Hepatocyte (in vitro differentiated cells): ENCODE measurements at regions not wholly inside any gene's neighbourhood (a gene's known extent, or its start where the extent isn't known, plus 50 kb on each side); places are given as distances from the start of the nearest gene placed in this dataset.
A peak's percentile ranks its signal among the peaks of the same experiment; 100 is the strongest.
"Not testable (repeated sequence)": the region's sequence is repeated elsewhere in the genome, so short reads cannot be mapped to it uniquely, and the experiment has no call there.

Experiments used
- DNase-seq: peaks from one replicate; pipeline ENCODE4 v3.0.0-alpha.2; 2016; ENCODE audit warnings: low spot score
- H2AFZ ChIP-seq: fragments of 200-600 bp; sonication (generic); 2 replicates; pipeline ENCODE4 v1.6.0; 2016; ENCODE audit warnings: antibody characterized with exemption, mild to moderate bottlenecking
- H3K27ac ChIP-seq: fragments of 200-600 bp; sonication (generic); 2 replicates; pipeline ENCODE4 v1.5.1; 2016; ENCODE audit warnings: mild to moderate bottlenecking
- H3K27me3 ChIP-seq: fragments of 200-600 bp; sonication (generic); 2 replicates; pipeline ENCODE4 v1.6.1; 2016
- H3K36me3 ChIP-seq: fragments of 200-600 bp; sonication (generic); replicated peaks from 2 replicates; pipeline ENCODE4 v1.5.1; 2016; ENCODE audit warnings: low read depth; ENCODE audit not compliant: insufficient read depth
- H3K4me1 ChIP-seq: fragments of 200-600 bp; sonication (generic); 2 replicates; pipeline ENCODE4 v1.5.1; 2016; ENCODE audit warnings: mild to moderate bottlenecking, moderate library complexity; ENCODE audit not compliant: insufficient read depth
- H3K4me2 ChIP-seq: fragments of 200-600 bp; sonication (generic); 2 replicates; pipeline ENCODE4 v1.6.0; 2016
- H3K4me3 ChIP-seq: fragments of 200-600 bp; sonication (generic); 2 replicates; pipeline ENCODE4 v1.5.1; 2016; ENCODE audit warnings: mild to moderate bottlenecking
- H3K79me2 ChIP-seq: fragments of 200-600 bp; sonication (generic); 2 replicates; pipeline ENCODE4 v1.6.0; 2017; ENCODE audit warnings: mild to moderate bottlenecking
- H3K9me2 ChIP-seq: fragments of 200-600 bp; sonication (generic); replicated peaks from 2 replicates; pipeline ENCODE4 v1.6.0; 2017; ENCODE audit warnings: mild to moderate bottlenecking; ENCODE audit not compliant: insufficient read depth
- H3K9me3 ChIP-seq: fragments of 200-600 bp; sonication (generic); 2 replicates; pipeline ENCODE4 v1.5.1; 2016; ENCODE audit warnings: low read depth, mild to moderate bottlenecking
- H4K20me1 ChIP-seq: fragments of 200-600 bp; sonication (generic); 2 replicates; pipeline ENCODE4 v1.6.0; 2016; ENCODE audit warnings: mild to moderate bottlenecking; ENCODE audit not compliant: insufficient read depth, poor library complexity, severe bottlenecking
- CTCF ChIP-seq: fragments of 200-600 bp; sonication (generic); IDR thresholded peaks from 2 replicates; pipeline ENCODE4 v1.5.1; 2016; ENCODE audit warnings: antibody characterized with exemption, mild to moderate bottlenecking; ENCODE audit not compliant: poor library complexity
- EZH2 ChIP-seq: fragments of 200-600 bp; sonication (generic); IDR thresholded peaks from 2 replicates; pipeline ENCODE4 v1.6.1; 2016; ENCODE audit warnings: antibody characterized with exemption, mild to moderate bottlenecking, borderline replicate concordance
- EZH2phosphoT487 ChIP-seq: fragments of 200-600 bp; sonication (generic); IDR thresholded peaks from one replicate; pipeline ENCODE4 v1.6.1; 2018; ENCODE audit warnings: antibody characterized with exemption, mild to moderate bottlenecking, low read depth, moderate library complexity; ENCODE audit not compliant: unreplicated experiment, severe bottlenecking
- WGBS: methylation state at CpG from one replicate; pipeline ENCODE4 v1.1.6; 2016; ENCODE audit warnings: low lambda C conversion rate; ENCODE audit errors: missing lambda C conversion rate; 5-methylcytosine and 5-hydroxymethylcytosine counted together

DNA sequence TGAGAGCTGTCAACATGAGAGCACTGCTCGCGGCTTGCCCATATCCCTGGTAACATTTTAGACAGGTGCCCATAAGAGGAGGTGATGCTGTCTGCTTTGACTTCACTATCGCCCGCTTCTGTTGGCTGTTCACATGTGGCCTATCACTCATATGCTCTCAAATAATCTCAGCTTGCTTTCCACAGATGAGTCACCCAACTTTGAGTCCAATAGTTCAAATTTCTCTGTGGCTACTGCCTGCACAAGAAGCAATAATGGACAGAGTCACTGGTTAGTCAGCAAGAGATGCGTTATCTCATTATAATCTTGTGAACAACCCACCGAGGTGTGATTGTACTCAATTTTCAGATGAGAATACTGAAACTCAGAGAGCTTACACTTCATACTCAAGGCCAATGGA lies 1714.1 kb downstream of the LRRC4C start:
- Histone ChIP-seq H4K20me1 (no peaks in the 10 kb centered on the region), H3K27me3 (no peaks in the 10 kb centered on the region), H3K9me2 (no peaks in the 10 kb centered on the region), H3K27ac (peak overlapping the region; percentile 56), H3K4me1 (no peaks in the 10 kb centered on the region), H3K36me3 (no peaks in the 10 kb centered on the region), H3K4me3 (no peak overlapping the region), H3K9me3 (no peaks in the 10 kb centered on the region), H3K79me2 (no peaks in the 10 kb centered on the region), H2AFZ (no peak overlapping the region), H3K4me2 (peak overlapping the region; percentile 25)
- no peak for TF ChIP-seq EZH2phosphoT487
- TF ChIP-seq CTCF, result no peak
- no peak for TF ChIP-seq EZH2
- 75% methylated on average over 6 of the region's 6 CpGs for WGBS
- peak; percentile 60 for DNase-seq

- Histone ChIP-seq H3K9me3 (no peaks in the 10 kb centered on the region), H3K27me3 (no peaks in the 10 kb centered on the region), H4K20me1 (no peaks in the 10 kb centered on the region), H3K36me3 (no peaks in the 10 kb centered on the region), H3K4me3 (no peak overlapping the region), H3K27ac (peak overlapping the region; percentile 77), H3K4me2 (no peak overlapping the region), H3K4me1 (no peaks in the 10 kb centered on the region), H3K79me2 (no peaks in the 10 kb centered on the region), H2AFZ (no peak overlapping the region), H3K9me2 (no peaks in the 10 kb centered on the region)
- DNase-seq, result peak; percentile 59
- WGBS, result 86% methylated on average over 2 of the region's 2 CpGs
- TF ChIP-seq CTCF (no peak), EZH2phosphoT487 (no peak), EZH2 (no peak)
These were observed 1718.4 kb downstream of the LRRC4C start for GRCh38 chr11:39741066-39741465.

DNA sequence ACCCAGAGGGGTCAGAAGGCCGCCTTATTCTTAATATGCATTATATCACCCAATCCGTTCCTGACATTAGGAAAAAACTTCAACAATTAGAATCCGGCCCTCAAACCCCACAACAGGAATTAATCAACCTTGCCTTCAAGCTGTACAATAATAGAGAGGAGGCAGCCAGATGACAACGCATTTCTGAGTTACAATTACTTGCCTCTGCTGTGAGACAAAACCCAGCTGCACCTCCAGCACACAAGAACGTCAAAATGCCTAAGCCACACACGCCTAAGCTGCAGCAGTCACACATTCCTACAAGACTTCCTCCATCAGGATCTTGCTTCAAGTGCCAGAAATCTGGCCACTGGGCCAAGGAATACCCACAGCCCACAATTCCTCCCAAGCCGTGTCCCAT lies 1723.1 kb downstream of the LRRC4C start:
- whole genome bisulfite sequencing, result 71% methylated on average over 7 of the region's 7 CpGs
- H4K20me1 ChIP-seq, H3K4me1 ChIP-seq, H3K27me3 ChIP-seq, H3K4me2 ChIP-seq, H3K79me2 ChIP-seq, DNase-seq, H2AFZ ChIP-seq, H3K9me3 ChIP-seq, H3K36me3 ChIP-seq, H3K4me3 ChIP-seq, H3K9me2 ChIP-seq, H3K27ac ChIP-seq: not testable (repeated sequence)

GRCh38 chr11:39732001-39732400 lies 1727.5 kb downstream of the LRRC4C start:
- Histone ChIP-seq H3K36me3 (no peaks in the 10 kb centered on the region), H3K27me3 (no peaks in the 10 kb centered on the region), H2AFZ (no peak overlapping the region), H3K9me3 (no peaks in the 10 kb centered on the region), H3K79me2 (no peaks in the 10 kb centered on the region), H3K27ac (no peak overlapping the region), H3K9me2 (no peaks in the 10 kb centered on the region), H3K4me3 (no peak overlapping the region), H3K4me2 (no peak overlapping the region), H3K4me1 (peaks cover 5% of the 10 kb centered on the region), H4K20me1 (no peaks in the 10 kb centered on the region)
- no peak for DNase-seq
- TF ChIP-seq EZH2phosphoT487, result peak; percentile 96
- TF ChIP-seq CTCF, result no peak
- TF ChIP-seq EZH2, result no peak
